CD4-positive, CD25-positive, alpha-beta regulatory T cell (primary cell): ENCODE measurements at regions not wholly inside any gene's neighbourhood (a gene's known extent, or its start where the extent isn't known, plus 50 kb on each side); places are given as distances from the start of the nearest gene placed in this dataset.
A peak's percentile ranks its signal among the peaks of the same experiment; 100 is the strongest.

Experiments
- ATAC-seq, 2 donors: fragments of 150-1000 bp; cut with Tn5 transposase; one replicate each; pipeline ENCODE4 v1.10.0; 2021; ENCODE audit warnings: low read depth in 2 of 2, moderate number of reproducible peaks in 2 of 2, moderate library complexity in 1 of 2
- DNase-seq, 3 donors: peaks; one replicate each; pipeline versions ENCODE4 v3.0.0 to v3.0.0-alpha.2; 2012 to 2022; ENCODE audit warnings: mixed read lengths in 1 of 3
- H3K27ac ChIP-seq: one replicate; pipeline ENCODE4 v1.7.0; 2013; ENCODE audit warnings: mild to moderate bottlenecking, low read length; ENCODE audit not compliant: insufficient read depth, poor library complexity, severe bottlenecking
- H3K27me3 ChIP-seq: one replicate; pipeline ENCODE4 v1.7.0; 2013; ENCODE audit warnings: low read length; ENCODE audit not compliant: control insufficient read depth, insufficient read depth
- H3K36me3 ChIP-seq: one replicate; pipeline ENCODE4 v1.7.0; 2013; ENCODE audit warnings: mild to moderate bottlenecking, low read length, moderate library complexity; ENCODE audit not compliant: control insufficient read depth, insufficient read depth
- H3K4me1 ChIP-seq: 2 replicates; pipeline ENCODE4 v1.7.0; 2013; ENCODE audit warnings: mild to moderate bottlenecking, low read length; ENCODE audit not compliant: insufficient read depth, control insufficient read depth, poor library complexity, severe bottlenecking
- H3K4me3 ChIP-seq: one replicate; pipeline ENCODE4 v1.7.0; 2013; ENCODE audit warnings: low read depth, mild to moderate bottlenecking, low read length, moderate library complexity
- H3K9me3 ChIP-seq, 2 experiments: 1 replicate in 1 of 2; 2 replicates in 1 of 2; pipeline ENCODE4 v1.7.0; 2013; ENCODE audit warnings: low read length in 2 of 2, mild to moderate bottlenecking in 1 of 2, moderate library complexity in 1 of 2; ENCODE audit not compliant: control insufficient read depth in 2 of 2
- H3K27ac Mint-ChIP-seq, 3 donors: one replicate each; pipeline ENCODE4 v1.8.0; 2020 to 2022; ENCODE audit warnings: mild to moderate bottlenecking in 3 of 3, mixed read lengths in 3 of 3, moderate library complexity in 2 of 3
- H3K27me3 Mint-ChIP-seq: one replicate; pipeline ENCODE4 v1.8.0; 2022; ENCODE audit warnings: mild to moderate bottlenecking, mixed read lengths
- H3K36me3 Mint-ChIP-seq: one replicate; pipeline ENCODE4 v1.8.0; 2020; ENCODE audit warnings: mixed read lengths
- H3K4me1 Mint-ChIP-seq, 4 donors: one replicate each; pipeline ENCODE4 v1.8.0; 2020 to 2022; ENCODE audit warnings: mixed read lengths in 4 of 4, mild to moderate bottlenecking in 1 of 4
- H3K4me3 Mint-ChIP-seq, 4 donors: one replicate each; pipeline ENCODE4 v1.8.0; 2020 to 2022; ENCODE audit warnings: mild to moderate bottlenecking in 4 of 4, mixed read lengths in 4 of 4, moderate library complexity in 3 of 4
- H3K9me3 Mint-ChIP-seq, 7 donors: one replicate each; pipeline ENCODE4 v1.8.0; 2020 to 2022; ENCODE audit warnings: mixed read lengths in 7 of 7, mild to moderate bottlenecking in 3 of 7, moderate library complexity in 2 of 7

- Mint-ChIP-seq H3K9me3 (peaks cover 0 to 10% (median 3%) of the 10 kb centered on the region in 7 donors), H3K27me3 (peaks cover 13% of the 10 kb centered on the region), H3K27ac (no peak overlapping the region), H3K36me3 (no peaks in the 10 kb centered on the region), H3K4me1 (peaks cover 0 to 9% (median 0%) of the 10 kb centered on the region in 4 donors), H3K4me3 (no peak overlapping the region)
- no peak for DNase-seq
- Histone ChIP-seq H3K27ac (no peak overlapping the region), H3K9me3 (no peaks in the 10 kb centered on the region), H3K27me3 (no peaks in the 10 kb centered on the region), H3K4me1 (no peaks in the 10 kb centered on the region), H3K36me3 (no peaks in the 10 kb centered on the region), H3K4me3 (no peak overlapping the region)
- ATAC-seq, result no peak
Observed at GRCh38 chr1:5640845-5641244, 351.4 kb downstream of the NPHP4 start.

GRCh38 chr1:5639106-5639722 lies 353.0 kb downstream of the NPHP4 start:
- Histone ChIP-seq H3K4me3 (no peak overlapping the region), H3K9me3 (no peaks in the 10 kb centered on the region), H3K27ac (no peak overlapping the region), H3K36me3 (no peaks in the 10 kb centered on the region), H3K27me3 (no peaks in the 10 kb centered on the region), H3K4me1 (no peaks in the 10 kb centered on the region)
- DNase-seq (no peak), ATAC-seq (no peak)
- Mint-ChIP-seq H3K27ac (no peak overlapping the region), H3K4me3 (no peak overlapping the region), H3K27me3 (peaks cover 13% of the 10 kb centered on the region), H3K9me3 (peaks cover 0 to 8% (median 0%) of the 10 kb centered on the region in 7 donors), H3K4me1 (peaks cover 0 to 9% (median 0%) of the 10 kb centered on the region in 4 donors), H3K36me3 (no peaks in the 10 kb centered on the region)

- Mint-ChIP-seq H3K27ac (no peak overlapping the region), H3K9me3 (peaks cover 0 to 8% (median 1%) of the 10 kb centered on the region in 7 donors), H3K36me3 (no peaks in the 10 kb centered on the region), H3K27me3 (peaks cover 13% of the 10 kb centered on the region), H3K4me1 (peaks cover 0 to 9% (median 0%) of the 10 kb centered on the region in 4 donors), H3K4me3 (no peak overlapping the region)
- ATAC-seq, result no peak
- no peaks in the 10 kb centered on the region for H3K27me3 ChIP-seq
- no peaks in the 10 kb centered on the region for H3K4me1 ChIP-seq
- no peaks in the 10 kb centered on the region for H3K36me3 ChIP-seq
- H3K9me3 ChIP-seq, result no peaks in the 10 kb centered on the region
- H3K4me3 ChIP-seq, result no peak overlapping the region
- H3K27ac ChIP-seq, result no peak overlapping the region
- DNase-seq, result no peak
Observed at GRCh38 chr1:5638582-5638981, 353.6 kb downstream of the NPHP4 start.

GRCh38 chr1:5637171-5637570 lies 355.1 kb downstream of the NPHP4 start:
- Histone ChIP-seq H3K36me3 (no peaks in the 10 kb centered on the region), H3K4me1 (no peaks in the 10 kb centered on the region), H3K27me3 (no peaks in the 10 kb centered on the region), H3K27ac (no peak overlapping the region), H3K4me3 (no peak overlapping the region), H3K9me3 (no peaks in the 10 kb centered on the region)
- Mint-ChIP-seq H3K27me3 (peaks cover 7% of the 10 kb centered on the region), H3K36me3 (no peaks in the 10 kb centered on the region), H3K4me1 (peaks cover 0 to 9% (median 0%) of the 10 kb centered on the region in 4 donors), H3K9me3 (peaks cover 0 to 5% (median 1%) of the 10 kb centered on the region in 7 donors), H3K27ac (no peak overlapping the region), H3K4me3 (no peak overlapping the region)
- DNase-seq, result peak in 2 of 3 donors; percentile 14 to 24
- ATAC-seq, result no peak

- DNase-seq (no peak), ATAC-seq (no peak)
- Histone ChIP-seq H3K36me3 (no peaks in the 10 kb centered on the region), H3K4me1 (no peaks in the 10 kb centered on the region), H3K4me3 (no peak overlapping the region), H3K27me3 (no peaks in the 10 kb centered on the region), H3K27ac (no peak overlapping the region), H3K9me3 (no peaks in the 10 kb centered on the region)
- peaks cover 0 to 2% (median 0%) of the 10 kb centered on the region in 4 donors for H3K4me1 Mint-ChIP-seq
- H3K4me3 Mint-ChIP-seq, result no peak overlapping the region
- H3K9me3 Mint-ChIP-seq, result peaks cover 0 to 5% (median 1%) of the 10 kb centered on the region in 7 donors
- H3K27me3 Mint-ChIP-seq, result no peaks in the 10 kb centered on the region
- no peaks in the 10 kb centered on the region for H3K36me3 Mint-ChIP-seq
- no peak overlapping the region for H3K27ac Mint-ChIP-seq
Observed at GRCh38 chr1:5634893-5635292, 357.3 kb downstream of the NPHP4 start.

GRCh38 chr1:5632814-5633213 lies 359.4 kb downstream of the NPHP4 start:
- Mint-ChIP-seq H3K4me1 (peaks cover 0 to 2% (median 0%) of the 10 kb centered on the region in 4 donors), H3K27ac (no peak overlapping the region), H3K4me3 (no peak overlapping the region), H3K36me3 (no peaks in the 10 kb centered on the region), H3K9me3 (peaks cover 0 to 5% (median 1%) of the 10 kb centered on the region in 7 donors), H3K27me3 (no peaks in the 10 kb centered on the region)
- ATAC-seq (no peak), DNase-seq (no peak)
- Histone ChIP-seq H3K27ac (no peak overlapping the region), H3K4me3 (no peak overlapping the region), H3K4me1 (no peaks in the 10 kb centered on the region), H3K36me3 (no peaks in the 10 kb centered on the region), H3K9me3 (no peaks in the 10 kb centered on the region), H3K27me3 (no peaks in the 10 kb centered on the region)

GRCh38 chr1:5632224-5632623 lies 360.0 kb downstream of the NPHP4 start:
- Mint-ChIP-seq H3K36me3 (no peaks in the 10 kb centered on the region), H3K27ac (no peak overlapping the region), H3K4me3 (no peak overlapping the region), H3K27me3 (no peaks in the 10 kb centered on the region), H3K9me3 (peaks cover 0 to 4% (median 1%) of the 10 kb centered on the region in 7 donors), H3K4me1 (peaks cover 0 to 2% (median 0%) of the 10 kb centered on the region in 4 donors)
- H3K4me1 ChIP-seq, result no peaks in the 10 kb centered on the region
- no peak for ATAC-seq
- no peaks in the 10 kb centered on the region for H3K36me3 ChIP-seq
- no peaks in the 10 kb centered on the region for H3K9me3 ChIP-seq
- H3K27ac ChIP-seq, result no peak overlapping the region
- no peak overlapping the region for H3K4me3 ChIP-seq
- no peak for DNase-seq
- no peaks in the 10 kb centered on the region for H3K27me3 ChIP-seq

- Histone ChIP-seq H3K36me3 (no peaks in the 10 kb centered on the region), H3K27me3 (no peaks in the 10 kb centered on the region), H3K4me3 (no peak overlapping the region), H3K27ac (no peak overlapping the region), H3K9me3 (no peaks in the 10 kb centered on the region), H3K4me1 (no peaks in the 10 kb centered on the region)
- Mint-ChIP-seq H3K27me3 (peaks cover 15% of the 10 kb centered on the region), H3K36me3 (no peaks in the 10 kb centered on the region), H3K4me3 (no peak overlapping the region), H3K9me3 (no peaks in the 10 kb centered on the region), H3K4me1 (peaks cover 0 to 2% (median 0%) of the 10 kb centered on the region in 4 donors), H3K27ac (no peak overlapping the region)
- ATAC-seq (no peak), DNase-seq (no peak)
Observed at GRCh38 chr1:5628416-5628815, 363.8 kb downstream of the NPHP4 start.
